WTC11 (cell line): ENCODE measurements at regions not wholly inside any gene's neighbourhood (a gene's known extent, or its start where the extent isn't known, plus 50 kb on each side); places are given as distances from the start of the nearest gene placed in this dataset.

Experiments
- ATAC-seq: fragments of 200-7000 bp; cut with Tn5 transposase; 2 replicates; pipeline ENCODE4 v1.10.0; 2021; ENCODE audit warnings: mild to moderate bottlenecking, moderate library complexity
- CTCF ChIA-PET: fragments of 300-600 bp; sonication (Branson Sonifier 250); formaldehyde crosslinking; loops from one replicate; lab custom pipeline; 2021; ENCODE audit warnings: antibody characterized with exemption; lab: Charles Lee
- POLR2A ChIA-PET: fragments of 350-600 bp; sonication (Branson Sonifier 250); formaldehyde crosslinking; loops from one replicate; lab custom pipeline; 2021; ENCODE audit warnings: antibody characterized with exemption; lab: Charles Lee
- DNase-seq: peaks from one replicate; pipeline ENCODE4 v3.0.0; 2021; ENCODE audit warnings: low spot score
- H3K27ac Mint-ChIP-seq: 2 replicates; pipeline ENCODE4 v1.8.0; 2021; ENCODE audit warnings: mixed read lengths
- H3K27me3 Mint-ChIP-seq: 2 replicates; pipeline ENCODE4 v1.8.0; 2021; ENCODE audit warnings: low read depth, mild to moderate bottlenecking, moderate library complexity, mixed read lengths
- H3K36me3 Mint-ChIP-seq: 2 replicates; pipeline ENCODE4 v1.8.0; 2021; ENCODE audit warnings: mixed read lengths
- H3K4me1 Mint-ChIP-seq: 2 replicates; pipeline ENCODE4 v1.8.0; 2022; ENCODE audit warnings: mixed read lengths
- H3K4me3 Mint-ChIP-seq: 2 replicates; pipeline ENCODE4 v1.8.0; 2021; ENCODE audit warnings: mild to moderate bottlenecking, moderate library complexity, mixed read lengths
- H3K9me3 Mint-ChIP-seq: 2 replicates; pipeline ENCODE4 v1.8.0; 2021; ENCODE audit warnings: mixed read lengths
- ATF2 ChIP-seq: sonication (generic); formaldehyde crosslinking; IDR thresholded peaks from 2 replicates; pipeline ENCODE4 v1.8.1; 2022; ENCODE audit warnings: low read depth, missing genetic modification reagents, borderline replicate concordance
- CDX4 ChIP-seq: fragments of 250-450 bp; sonication (Bioruptor Pico); IDR thresholded peaks from 2 replicates; pipeline ENCODE4 v1.9.0; 2021; ENCODE audit warnings: moderate library complexity, mild to moderate bottlenecking, inconsistent platforms, borderline replicate concordance
- CREB1 ChIP-seq: sonication (generic); formaldehyde crosslinking; IDR thresholded peaks from 2 replicates; pipeline ENCODE4 v1.8.0; 2023; ENCODE audit warnings: mild to moderate bottlenecking, missing genetic modification reagents
- CREM ChIP-seq: sonication (generic); formaldehyde crosslinking; IDR thresholded peaks from 2 replicates; pipeline ENCODE4 v1.8.1; 2022; ENCODE audit warnings: mild to moderate bottlenecking, missing genetic modification reagents, moderate library complexity
- ELF4 ChIP-seq: sonication (generic); formaldehyde crosslinking; IDR thresholded peaks from 2 replicates; pipeline ENCODE4 v1.8.1; 2022; ENCODE audit warnings: low read depth, mild to moderate bottlenecking, moderate library complexity, missing genetic modification reagents
- EMX1 ChIP-seq: fragments of 250-450 bp; sonication (Bioruptor Pico); IDR thresholded peaks from 2 replicates; pipeline ENCODE4 v1.8.0; 2021; ENCODE audit warnings: mild to moderate bottlenecking
- FOXJ3 ChIP-seq: sonication (generic); formaldehyde crosslinking; IDR thresholded peaks from 2 replicates; pipeline ENCODE4 v1.9.0; 2021; ENCODE audit warnings: missing genetic modification reagents, mild to moderate bottlenecking, borderline replicate concordance
- HMGA2 ChIP-seq: fragments of 250-450 bp; sonication (Bioruptor Pico); IDR thresholded peaks from 2 replicates; pipeline ENCODE4 v1.4.0; 2021; ENCODE audit warnings: mild to moderate bottlenecking, moderate library complexity
- MXD4 ChIP-seq: fragments of 250-450 bp; sonication (Bioruptor Pico); IDR thresholded peaks from 2 replicates; pipeline ENCODE4 v1.8.0; 2021; ENCODE audit warnings: mild to moderate bottlenecking, moderate library complexity, borderline replicate concordance
- NR1H2 ChIP-seq: sonication (generic); formaldehyde crosslinking; IDR thresholded peaks from 2 replicates; pipeline ENCODE4 v1.9.0; 2021; ENCODE audit warnings: mild to moderate bottlenecking, moderate library complexity, missing genetic modification reagents
- SMAD4 ChIP-seq: sonication (generic); formaldehyde crosslinking; IDR thresholded peaks from 2 replicates; pipeline ENCODE4 v1.8.0; 2022; ENCODE audit warnings: mild to moderate bottlenecking, missing genetic modification reagents
- SP1 ChIP-seq: sonication (generic); formaldehyde crosslinking; conservative IDR thresholded peaks from 2 replicates; pipeline ENCODE4 v1.8.1; 2022; ENCODE audit warnings: missing genetic modification reagents
- TCF7 ChIP-seq: sonication (generic); formaldehyde crosslinking; IDR thresholded peaks from 2 replicates; pipeline ENCODE4 v1.8.0; 2022; ENCODE audit warnings: mild to moderate bottlenecking, low read depth, missing genetic modification reagents, moderate library complexity
- ZMAT4 ChIP-seq: fragments of 250-450 bp; sonication (Bioruptor Pico); IDR thresholded peaks from 2 replicates; pipeline ENCODE4 v1.9.0; 2021; ENCODE audit warnings: mild to moderate bottlenecking
- TF ChIP-seq, protein P1 (sequence below): sonication (generic); formaldehyde crosslinking; IDR thresholded peaks from 2 replicates; pipeline ENCODE4 v1.8.0; 2023; ENCODE audit warnings: mild to moderate bottlenecking, missing genetic modification reagents
- TF ChIP-seq, protein P2 (sequence below): sonication (generic); formaldehyde crosslinking; IDR thresholded peaks from 2 replicates; pipeline ENCODE4 v1.8.1; 2023; ENCODE audit warnings: mild to moderate bottlenecking, missing genetic modification reagents, borderline replicate concordance

- ChIA-PET CTCF (interaction anchor here (0.8 kb wide), 1 partner anchor 97 kb away, joined by 4 read pairs; no protein-coding TSS in a partner anchor), POLR2A (no interaction called here)
- Mint-ChIP-seq H3K4me3 (no peak overlapping the region), H3K9me3 (no peaks in the 10 kb centered on the region), H3K4me1 (peaks cover 33% of the 10 kb centered on the region), H3K36me3 (peaks cover 3% of the 10 kb centered on the region), H3K27me3 (no peaks in the 10 kb centered on the region; the same call in 1 of the 2 replicates), H3K27ac (no peak overlapping the region)
- TF ChIP-seq, protein P1, sequence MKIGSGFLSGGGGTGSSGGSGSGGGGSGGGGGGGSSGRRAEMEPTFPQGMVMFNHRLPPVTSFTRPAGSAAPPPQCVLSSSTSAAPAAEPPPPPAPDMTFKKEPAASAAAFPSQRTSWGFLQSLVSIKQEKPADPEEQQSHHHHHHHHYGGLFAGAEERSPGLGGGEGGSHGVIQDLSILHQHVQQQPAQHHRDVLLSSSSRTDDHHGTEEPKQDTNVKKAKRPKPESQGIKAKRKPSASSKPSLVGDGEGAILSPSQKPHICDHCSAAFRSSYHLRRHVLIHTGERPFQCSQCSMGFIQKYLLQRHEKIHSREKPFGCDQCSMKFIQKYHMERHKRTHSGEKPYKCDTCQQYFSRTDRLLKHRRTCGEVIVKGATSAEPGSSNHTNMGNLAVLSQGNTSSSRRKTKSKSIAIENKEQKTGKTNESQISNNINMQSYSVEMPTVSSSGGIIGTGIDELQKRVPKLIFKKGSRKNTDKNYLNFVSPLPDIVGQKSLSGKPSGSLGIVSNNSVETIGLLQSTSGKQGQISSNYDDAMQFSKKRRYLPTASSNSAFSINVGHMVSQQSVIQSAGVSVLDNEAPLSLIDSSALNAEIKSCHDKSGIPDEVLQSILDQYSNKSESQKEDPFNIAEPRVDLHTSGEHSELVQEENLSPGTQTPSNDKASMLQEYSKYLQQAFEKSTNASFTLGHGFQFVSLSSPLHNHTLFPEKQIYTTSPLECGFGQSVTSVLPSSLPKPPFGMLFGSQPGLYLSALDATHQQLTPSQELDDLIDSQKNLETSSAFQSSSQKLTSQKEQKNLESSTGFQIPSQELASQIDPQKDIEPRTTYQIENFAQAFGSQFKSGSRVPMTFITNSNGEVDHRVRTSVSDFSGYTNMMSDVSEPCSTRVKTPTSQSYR (CRISPR knock-in tag): no peak
- TF ChIP-seq ZMAT4 (CRISPR knock-in tag): no peak
- TF ChIP-seq CREB1 (CRISPR knock-in tag): no peak
- TF ChIP-seq SMAD4 (CRISPR knock-in tag): no peak
- TF ChIP-seq, protein P2, sequence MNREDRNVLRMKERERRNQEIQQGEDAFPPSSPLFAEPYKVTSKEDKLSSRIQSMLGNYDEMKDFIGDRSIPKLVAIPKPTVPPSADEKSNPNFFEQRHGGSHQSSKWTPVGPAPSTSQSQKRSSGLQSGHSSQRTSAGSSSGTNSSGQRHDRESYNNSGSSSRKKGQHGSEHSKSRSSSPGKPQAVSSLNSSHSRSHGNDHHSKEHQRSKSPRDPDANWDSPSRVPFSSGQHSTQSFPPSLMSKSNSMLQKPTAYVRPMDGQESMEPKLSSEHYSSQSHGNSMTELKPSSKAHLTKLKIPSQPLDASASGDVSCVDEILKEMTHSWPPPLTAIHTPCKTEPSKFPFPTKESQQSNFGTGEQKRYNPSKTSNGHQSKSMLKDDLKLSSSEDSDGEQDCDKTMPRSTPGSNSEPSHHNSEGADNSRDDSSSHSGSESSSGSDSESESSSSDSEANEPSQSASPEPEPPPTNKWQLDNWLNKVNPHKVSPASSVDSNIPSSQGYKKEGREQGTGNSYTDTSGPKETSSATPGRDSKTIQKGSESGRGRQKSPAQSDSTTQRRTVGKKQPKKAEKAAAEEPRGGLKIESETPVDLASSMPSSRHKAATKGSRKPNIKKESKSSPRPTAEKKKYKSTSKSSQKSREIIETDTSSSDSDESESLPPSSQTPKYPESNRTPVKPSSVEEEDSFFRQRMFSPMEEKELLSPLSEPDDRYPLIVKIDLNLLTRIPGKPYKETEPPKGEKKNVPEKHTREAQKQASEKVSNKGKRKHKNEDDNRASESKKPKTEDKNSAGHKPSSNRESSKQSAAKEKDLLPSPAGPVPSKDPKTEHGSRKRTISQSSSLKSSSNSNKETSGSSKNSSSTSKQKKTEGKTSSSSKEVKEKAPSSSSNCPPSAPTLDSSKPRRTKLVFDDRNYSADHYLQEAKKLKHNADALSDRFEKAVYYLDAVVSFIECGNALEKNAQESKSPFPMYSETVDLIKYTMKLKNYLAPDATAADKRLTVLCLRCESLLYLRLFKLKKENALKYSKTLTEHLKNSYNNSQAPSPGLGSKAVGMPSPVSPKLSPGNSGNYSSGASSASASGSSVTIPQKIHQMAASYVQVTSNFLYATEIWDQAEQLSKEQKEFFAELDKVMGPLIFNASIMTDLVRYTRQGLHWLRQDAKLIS (CRISPR knock-in tag): no peak
- TF ChIP-seq CDX4: no peak
- no peak for ATAC-seq
- no peak for DNase-seq
These were observed 89.2 kb upstream of the PELI1 start for GRCh38 chr2:64233376-64233922.

DNA sequence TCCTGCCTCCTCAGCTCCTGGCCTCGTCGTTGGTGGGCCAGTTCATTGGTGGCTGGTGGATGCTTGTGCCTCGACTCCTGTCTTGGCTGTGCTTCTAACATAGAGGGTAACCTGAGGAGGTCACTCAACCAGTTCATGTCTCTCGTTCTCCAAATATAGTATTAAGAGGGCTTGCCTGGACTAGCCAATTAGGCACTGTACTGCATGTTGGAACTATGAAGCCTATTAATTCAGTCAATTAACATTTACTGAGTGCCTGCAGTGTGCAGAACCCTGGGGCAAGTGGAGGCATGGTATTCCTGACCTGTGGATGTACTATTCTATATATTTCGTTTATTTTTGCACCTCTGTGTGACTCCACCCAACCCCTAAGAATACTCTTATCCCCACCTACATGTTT, 89.9 kb upstream of the PELI1 start:
- Mint-ChIP-seq H3K27me3 (no peaks in the 10 kb centered on the region; the same call in 1 of the 2 replicates), H3K4me3 (no peak overlapping the region), H3K4me1 (peaks cover 32% of the 10 kb centered on the region), H3K27ac (no peak overlapping the region), H3K9me3 (no peaks in the 10 kb centered on the region), H3K36me3 (peaks cover 3% of the 10 kb centered on the region)
- ATAC-seq (no peak), DNase-seq (no peak)
- ChIA-PET POLR2A (no interaction called here), CTCF (interaction anchor here (0.8 kb wide), 1 partner anchor 97 kb away, joined by 4 read pairs; no protein-coding TSS in a partner anchor)
- no peak for TF ChIP-seq HMGA2 (CRISPR knock-in tag)
- TF ChIP-seq NR1H2 (CRISPR knock-in tag): no peak
- no peak for TF ChIP-seq CREM (CRISPR knock-in tag)
- TF ChIP-seq, protein P2 (CRISPR knock-in tag): no peak
- TF ChIP-seq, protein P1 (CRISPR knock-in tag): no peak
- TF ChIP-seq ELF4 (CRISPR knock-in tag): no peak
- no peak for TF ChIP-seq MXD4 (CRISPR knock-in tag)
- TF ChIP-seq EMX1 (CRISPR knock-in tag): no peak
- no peak for TF ChIP-seq TCF7 (CRISPR knock-in tag)
- no peak for TF ChIP-seq FOXJ3 (CRISPR knock-in tag)
- TF ChIP-seq SP1 (CRISPR knock-in tag): no peak
- no peak for TF ChIP-seq CDX4
- TF ChIP-seq ATF2 (CRISPR knock-in tag): no peak
